Left renal pelvis (tissue), 4 donors: ENCODE measurements at regions not wholly inside any gene's neighbourhood (a gene's known extent, or its start where the extent isn't known, plus 50 kb on each side); places are given as distances from the start of the nearest gene placed in this dataset.
"Not testable (repeated sequence)": the region's sequence is repeated elsewhere in the genome, so short reads cannot be mapped to it uniquely, and the experiment has no call there.

Experiments
- DNase-seq, 4 donors: peaks; one replicate each; pipeline ENCODE4 v3.0.0-alpha.2; 2013; ENCODE audit warnings: low read depth in 4 of 4, low spot score in 3 of 4

GRCh38 chr5:74465724-74466123 is 174.8 kb downstream of the ENC1 start:
- no peak for DNase-seq

- DNase-seq, result no peak
These were observed 175.9 kb downstream of the ENC1 start for GRCh38 chr5:74464512-74465209.

GRCh38 chr5:74462356-74462755 is 178.2 kb downstream of the ENC1 start:
- DNase-seq, result no peak

- DNase-seq, result no peak
These were observed 179.3 kb downstream of the ENC1 start for GRCh38 chr5:74461251-74461650.

GRCh38 chr5:74460694-74461093 is 179.8 kb downstream of the ENC1 start:
- DNase-seq, result no peak

GRCh38 chr5:74459984-74460383 is 180.5 kb downstream of the ENC1 start:
- DNase-seq, result no peak

- DNase-seq, result no peak
These were observed 182.7 kb downstream of the ENC1 start for GRCh38 chr5:74457876-74458275.

- DNase-seq, result no peak
These were observed 186.1 kb downstream of the ENC1 start for GRCh38 chr5:74454263-74455030.

GRCh38 chr5:74452856-74453255 is 187.7 kb downstream of the ENC1 start:
- DNase-seq, result no peak

GRCh38 chr5:74450095-74450494 is 190.4 kb downstream of the ENC1 start:
- no peak for DNase-seq

GRCh38 chr5:74446725-74447241 is 193.7 kb downstream of the ENC1 start:
- no peak for DNase-seq

GRCh38 chr5:74442466-74442865 is 198.1 kb downstream of the ENC1 start:
- DNase-seq, result no peak

GRCh38 chr5:74441616-74442015 is 198.9 kb downstream of the ENC1 start:
- no peak for DNase-seq

GRCh38 chr5:74440341-74440740 is 200.2 kb downstream of the ENC1 start:
- no peak for DNase-seq

GRCh38 chr5:74437870-74438269 is 202.7 kb downstream of the ENC1 start:
- not testable (repeated sequence) for DNase-seq

GRCh38 chr5:74433896-74434829 is 206.4 kb downstream of the ENC1 start:
- DNase-seq, result no peak

- DNase-seq, result no peak
These were observed 207.2 kb downstream of the ENC1 start for GRCh38 chr5:74433255-74433895.

GRCh38 chr5:74432721-74433120 is 207.8 kb downstream of the ENC1 start:
- DNase-seq, result no peak

- no peak for DNase-seq
These were observed 208.3 kb downstream of the ENC1 start for GRCh38 chr5:74432216-74432615.

GRCh38 chr5:74431290-74431669 is 209.2 kb downstream of the ENC1 start:
- DNase-seq, result no peak
